Brain pericyte (primary cell): ENCODE measurements at regions not wholly inside any gene's neighbourhood (a gene's known extent, or its start where the extent isn't known, plus 50 kb on each side); places are given as distances from the start of the nearest gene placed in this dataset.
"Not testable (repeated sequence)": the region's sequence is repeated elsewhere in the genome, so short reads cannot be mapped to it uniquely, and the experiment has no call there.

ENCODE experiments used
- DNase-seq: peaks from one replicate; pipeline ENCODE4 v3.0.0-alpha.2; 2012; ENCODE audit warnings: low read depth, low spot score

GRCh38 chr14:89660625-89661233 lies 243.7 kb upstream of the FOXN3 start:
- DNase-seq = not testable (repeated sequence)

DNA sequence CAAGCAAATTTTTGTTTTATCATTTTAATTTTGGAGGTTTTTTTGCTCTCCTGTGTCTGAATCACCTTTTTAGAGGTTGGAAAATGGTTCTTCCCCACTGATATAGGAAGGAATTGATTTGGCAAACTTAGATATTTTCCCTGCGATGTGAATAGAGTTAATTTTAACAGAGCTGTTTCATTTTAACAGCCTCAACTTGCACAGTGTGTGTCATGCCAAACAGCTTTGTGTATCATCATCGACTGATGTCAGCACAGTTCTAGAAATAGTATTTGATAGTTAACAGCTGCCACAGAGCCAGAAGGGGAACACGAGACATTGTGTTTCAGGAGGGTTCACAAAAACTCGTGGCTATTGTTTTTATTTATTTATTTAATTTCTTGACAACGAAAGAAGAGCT lies 243.1 kb upstream of the FOXN3 start:
- no peak for DNase-seq

GRCh38 chr14:89658977-89659670 lies 242.1 kb upstream of the FOXN3 start:
- DNase-seq = no peak

DNA sequence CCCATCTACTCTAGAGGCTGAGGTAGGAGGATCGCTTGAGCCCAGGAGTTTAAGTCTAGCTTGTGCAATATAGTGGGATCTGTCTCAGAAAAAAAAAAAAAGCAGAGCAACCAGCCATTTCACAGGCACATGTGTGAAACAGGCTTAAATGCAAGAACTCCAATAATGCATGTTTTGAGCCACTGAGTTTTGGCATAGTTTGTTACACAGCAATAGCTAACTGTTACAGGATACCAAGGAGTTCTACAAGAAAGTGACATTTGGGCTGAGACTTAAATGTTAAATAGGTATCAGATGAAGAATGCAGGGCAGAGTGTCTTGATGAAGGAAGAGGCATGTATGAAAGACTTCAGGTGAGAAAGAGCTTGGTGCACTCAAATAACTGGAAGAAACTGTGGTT lies 240.0 kb upstream of the FOXN3 start:
- no peak for DNase-seq

DNA sequence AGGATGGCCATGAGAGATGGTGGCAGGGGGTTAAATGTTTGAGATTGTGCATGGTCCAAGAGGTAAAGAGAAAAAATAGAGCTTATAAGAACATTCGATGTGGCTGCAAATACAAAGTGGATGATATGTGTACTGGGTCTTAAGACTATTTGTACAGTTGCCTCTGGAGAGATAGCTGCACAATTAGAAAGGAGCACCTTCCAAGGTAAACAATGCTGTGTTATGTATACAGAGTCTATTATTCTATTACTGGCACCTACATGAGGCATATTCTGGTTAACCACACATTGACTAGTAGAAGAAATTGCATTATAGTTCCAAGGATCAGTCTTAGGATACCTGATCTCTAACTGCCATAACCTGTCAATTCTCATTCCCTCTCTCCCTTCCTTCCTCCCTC lies 238.0 kb upstream of the FOXN3 start:
- no peak for DNase-seq

- no peak for DNase-seq
These were observed 235.3 kb upstream of the FOXN3 start for GRCh38 chr14:89652352-89652751.

GRCh38 chr14:89651805-89652204 lies 234.8 kb upstream of the FOXN3 start:
- no peak for DNase-seq

DNA sequence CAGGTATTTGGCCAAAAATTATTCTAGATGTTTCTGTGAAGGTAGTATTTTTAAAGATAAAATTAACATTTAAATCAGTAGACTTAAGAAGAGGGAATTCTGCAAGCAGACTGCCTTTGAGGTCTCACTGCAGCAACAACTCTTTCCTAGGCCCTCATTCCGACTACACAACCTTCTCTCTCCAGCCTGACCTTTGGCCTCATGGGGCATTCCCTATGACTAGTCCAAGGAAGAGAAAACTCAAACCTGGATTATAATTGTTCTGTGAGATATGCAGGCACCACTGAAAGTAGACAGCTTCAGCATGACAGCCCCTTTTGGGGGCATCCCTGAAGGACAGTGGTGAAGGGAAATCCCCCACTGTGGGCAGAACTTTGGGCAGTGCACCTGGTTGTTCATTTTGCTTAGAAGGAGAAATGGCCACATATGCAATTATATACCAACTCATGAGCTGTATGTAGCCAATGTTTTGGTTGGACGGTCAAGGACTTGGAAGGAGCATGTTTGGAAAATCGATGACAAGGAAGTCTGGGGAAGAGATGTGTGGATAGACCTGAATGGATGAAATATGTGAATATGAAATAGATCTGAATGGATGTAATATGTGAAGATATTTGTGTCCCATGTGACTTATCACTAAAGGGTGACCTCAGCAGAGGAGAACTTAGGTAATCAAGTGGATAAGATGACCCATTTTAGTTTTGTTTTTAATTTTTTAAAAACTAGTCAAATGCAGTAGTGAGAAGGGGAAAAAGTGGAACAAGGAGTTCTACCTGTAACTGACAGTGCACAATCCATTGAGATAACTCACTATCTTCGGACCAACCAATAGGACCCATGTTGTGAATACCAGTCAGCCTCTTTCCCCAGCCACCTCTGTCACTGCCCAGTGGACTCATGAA lies 233.3 kb upstream of the FOXN3 start:
- DNase-seq = no peak

- no peak for DNase-seq
These were observed 232.5 kb upstream of the FOXN3 start for GRCh38 chr14:89649451-89650075.

GRCh38 chr14:89648924-89649323 lies 231.9 kb upstream of the FOXN3 start:
- no peak for DNase-seq

DNA sequence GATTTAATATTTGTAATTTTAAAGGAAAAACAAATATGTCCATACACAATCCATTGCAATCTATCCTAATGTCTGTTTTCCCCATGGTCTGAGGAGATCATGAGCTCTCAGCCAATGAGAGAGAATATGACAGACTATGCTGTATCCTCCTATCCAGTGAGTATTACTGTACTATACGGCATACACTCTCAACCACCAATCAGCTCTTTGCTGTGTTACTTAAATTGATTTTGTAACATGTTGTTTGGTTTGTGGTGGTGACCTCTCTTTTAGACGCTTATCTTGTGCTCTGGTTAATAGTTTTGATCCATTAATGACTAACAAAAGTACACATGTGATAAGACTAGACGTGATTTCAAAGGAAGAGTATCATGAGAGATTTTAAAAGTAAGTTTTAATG lies 231.5 kb upstream of the FOXN3 start:
- no peak for DNase-seq

DNA sequence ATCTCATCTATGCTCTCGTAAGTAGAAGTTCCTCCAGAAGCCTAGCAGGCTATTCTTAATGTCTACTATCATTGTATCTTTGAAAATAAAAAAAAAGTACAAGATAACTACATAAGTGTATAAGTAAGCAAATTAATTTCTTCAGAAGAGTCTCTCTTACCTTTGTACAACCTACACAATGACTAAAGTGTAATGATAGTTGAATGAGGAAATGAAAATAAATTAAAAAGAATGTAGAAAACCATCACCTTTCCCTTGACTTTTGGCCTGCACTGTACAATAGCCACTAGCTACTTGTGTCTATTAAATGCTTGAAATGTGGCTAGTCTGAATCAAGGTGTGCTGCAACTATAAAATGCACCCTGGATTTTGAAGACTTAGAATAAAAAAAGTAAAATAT lies 229.9 kb upstream of the FOXN3 start:
- no peak for DNase-seq

GRCh38 chr14:89644641-89645040 lies 227.6 kb upstream of the FOXN3 start:
- no peak for DNase-seq

DNA sequence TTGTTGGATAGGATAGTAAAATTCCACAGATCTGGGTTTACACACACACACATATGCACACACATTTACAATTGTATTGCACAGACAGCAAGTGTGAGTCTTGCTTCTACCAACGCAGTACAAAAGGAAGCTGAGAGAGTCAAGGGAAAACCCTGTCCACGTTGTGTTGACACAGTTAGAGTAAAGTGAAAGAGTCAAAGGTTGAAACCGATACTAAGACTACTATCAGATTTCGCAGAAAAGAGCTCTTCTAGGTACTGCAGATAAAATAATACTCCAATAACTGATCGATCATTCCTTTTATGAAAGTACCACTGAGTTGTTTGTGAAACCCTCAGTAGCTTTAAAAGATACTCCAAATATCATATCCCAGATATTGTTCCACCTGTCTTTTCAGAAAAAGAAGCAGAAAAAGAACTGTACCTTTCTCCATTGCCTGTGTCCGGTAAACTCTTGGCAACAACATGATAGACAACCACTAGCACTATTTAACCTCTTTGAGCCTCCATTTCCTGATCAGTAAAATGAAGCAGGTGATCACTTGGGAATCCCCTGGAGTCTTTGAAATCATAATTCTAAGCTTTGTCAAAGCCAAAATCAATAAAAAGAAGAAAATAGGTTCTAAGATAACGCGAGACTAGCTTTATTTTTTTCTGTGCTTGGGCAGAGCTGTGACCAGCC lies 224.6 kb upstream of the FOXN3 start:
- no peak for DNase-seq

DNA sequence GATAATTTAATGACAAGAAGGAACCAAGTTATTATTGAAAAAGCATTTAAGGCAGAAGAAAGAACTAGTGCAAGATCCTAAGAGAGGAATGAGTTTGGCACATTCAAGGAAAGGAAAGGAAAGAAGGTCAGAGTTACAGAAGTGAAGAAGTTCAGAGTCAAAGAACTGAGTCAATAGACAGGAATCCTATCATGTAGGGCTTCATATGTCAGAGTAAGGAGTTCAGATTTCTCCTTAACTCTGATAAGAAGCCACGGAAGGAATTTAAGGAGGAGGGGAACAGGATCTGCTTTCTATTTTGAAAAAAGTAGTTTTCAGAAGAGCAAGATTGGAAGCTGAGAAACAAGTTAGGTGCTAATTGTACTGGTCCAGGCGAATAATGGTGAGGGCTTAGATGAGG lies 223.1 kb upstream of the FOXN3 start:
- DNase-seq = no peak

DNA sequence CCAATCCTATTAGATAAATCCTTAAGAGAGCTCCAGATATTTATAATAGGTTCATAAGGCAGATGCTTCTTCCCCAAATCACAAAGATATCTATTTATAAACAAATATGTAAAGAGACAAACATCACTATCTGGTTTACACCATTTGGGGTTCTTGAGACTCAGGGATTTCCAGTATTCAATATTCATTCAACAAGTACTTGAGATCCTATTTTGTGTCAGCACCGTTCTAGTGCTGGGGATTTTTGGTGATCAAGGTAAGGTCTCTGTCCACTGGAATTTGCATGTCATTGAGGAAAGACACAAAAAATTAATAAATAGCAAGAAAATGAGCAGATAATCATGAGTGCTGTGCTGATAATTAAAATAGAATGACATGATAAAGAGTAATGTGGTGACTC lies 222.7 kb upstream of the FOXN3 start:
- DNase-seq = no peak

- DNase-seq = no peak
These were observed 221.9 kb upstream of the FOXN3 start for GRCh38 chr14:89638891-89639290.

GRCh38 chr14:89637581-89637980 lies 220.5 kb upstream of the FOXN3 start:
- DNase-seq = no peak

DNA sequence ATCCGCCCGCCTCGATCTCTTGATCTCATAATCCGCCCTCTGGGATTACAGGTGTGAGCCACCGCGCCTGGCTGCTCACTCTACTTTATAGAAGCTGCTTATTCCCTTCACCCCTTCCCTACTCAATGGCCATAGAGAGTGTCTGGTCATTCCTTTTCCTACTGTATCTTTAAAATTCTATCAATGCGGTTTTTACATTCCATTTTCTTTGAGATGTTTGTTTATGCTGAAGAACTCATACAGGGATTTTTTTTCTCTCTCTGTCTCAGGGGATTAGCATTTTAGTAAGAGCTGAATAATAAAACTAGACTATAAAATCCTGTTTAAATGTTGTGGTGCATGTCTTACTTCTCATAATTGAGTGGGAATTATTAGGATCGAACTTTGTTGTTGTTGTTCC lies 218.6 kb upstream of the FOXN3 start:
- DNase-seq = no peak

- no peak for DNase-seq
These were observed 217.0 kb upstream of the FOXN3 start for GRCh38 chr14:89634037-89634436.

GRCh38 chr14:89630101-89630829 lies 213.2 kb upstream of the FOXN3 start:
- no peak for DNase-seq
